Activated T-cell treated with anti-CD3 and anti-CD28 coated beads, Interleukin-2, amount 50 U/mL, for 72 hours (primary cell): ENCODE measurements at regions not wholly inside any gene's neighbourhood (a gene's known extent, or its start where the extent isn't known, plus 50 kb on each side); places are given as distances from the start of the nearest gene placed in this dataset.

ENCODE experiments used
- ATAC-seq, 2 donors: fragments of 150-1000 bp; cut with Tn5 transposase; replicated peaks in 1 of 2; 2 replicates each; pipeline ENCODE4 v1.10.0; 2021; ENCODE audit warnings: moderate library complexity in 2 of 2, mild to moderate bottlenecking in 1 of 2
- DNase-seq, 2 donors: peaks; one replicate each; pipeline ENCODE4 v3.0.0; 2021 to 2022; ENCODE audit warnings: mixed read lengths in 1 of 2
- H3K27ac Mint-ChIP-seq: one replicate; pipeline ENCODE4 v1.8.0; 2022; ENCODE audit warnings: mild to moderate bottlenecking, moderate library complexity, mixed read lengths
- H3K27me3 Mint-ChIP-seq: one replicate; pipeline ENCODE4 v1.8.0; 2022; ENCODE audit warnings: low read depth, mixed read lengths
- H3K36me3 Mint-ChIP-seq, 2 donors: one replicate each; pipeline ENCODE4 v1.8.0; 2022; ENCODE audit warnings: mixed read lengths in 2 of 2, mild to moderate bottlenecking in 1 of 2; ENCODE audit not compliant: insufficient read depth in 2 of 2
- H3K4me1 Mint-ChIP-seq: one replicate; pipeline ENCODE4 v1.8.0; 2022; ENCODE audit warnings: low read depth, mixed read lengths
- H3K4me3 Mint-ChIP-seq, 2 donors: one replicate each; pipeline ENCODE4 v1.8.0; 2022; ENCODE audit warnings: mild to moderate bottlenecking in 2 of 2, mixed read lengths in 2 of 2, moderate library complexity in 2 of 2
- H3K9me3 Mint-ChIP-seq, 2 donors: one replicate each; pipeline ENCODE4 v1.8.0; 2022; ENCODE audit warnings: mixed read lengths in 2 of 2

DNA sequence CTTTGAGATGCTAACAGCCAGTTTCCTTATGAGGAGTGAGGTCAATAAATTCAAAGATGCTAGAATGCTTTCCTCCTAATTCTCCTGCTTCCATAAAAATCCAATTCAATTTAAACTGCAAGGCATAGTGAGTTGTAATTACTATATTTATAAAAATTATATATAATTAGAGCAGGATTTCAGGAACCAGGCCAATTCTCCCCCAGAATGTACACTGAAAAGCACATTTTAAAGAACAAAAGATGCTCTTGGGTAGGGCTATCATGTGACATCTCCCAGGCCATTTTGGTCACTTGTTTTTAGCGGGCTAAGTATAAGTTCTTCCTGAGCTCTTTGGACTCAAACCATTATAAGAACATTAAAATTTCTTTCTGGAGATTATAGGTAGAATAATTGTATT, 195.7 kb upstream of the KCNG1 start:
- peaks cover 2 to 8% of the 10 kb centered on the region in 2 donors for H3K9me3 Mint-ChIP-seq
- peaks cover 4 to 8% of the 10 kb centered on the region in 2 donors for H3K36me3 Mint-ChIP-seq
- H3K4me1 Mint-ChIP-seq = peaks cover 25% of the 10 kb centered on the region
- H3K4me3 Mint-ChIP-seq = no peak overlapping the region
- H3K27me3 Mint-ChIP-seq = peaks cover 76% of the 10 kb centered on the region
- H3K27ac Mint-ChIP-seq = no peak overlapping the region
- ATAC-seq (no peak), DNase-seq (no peak)

DNA sequence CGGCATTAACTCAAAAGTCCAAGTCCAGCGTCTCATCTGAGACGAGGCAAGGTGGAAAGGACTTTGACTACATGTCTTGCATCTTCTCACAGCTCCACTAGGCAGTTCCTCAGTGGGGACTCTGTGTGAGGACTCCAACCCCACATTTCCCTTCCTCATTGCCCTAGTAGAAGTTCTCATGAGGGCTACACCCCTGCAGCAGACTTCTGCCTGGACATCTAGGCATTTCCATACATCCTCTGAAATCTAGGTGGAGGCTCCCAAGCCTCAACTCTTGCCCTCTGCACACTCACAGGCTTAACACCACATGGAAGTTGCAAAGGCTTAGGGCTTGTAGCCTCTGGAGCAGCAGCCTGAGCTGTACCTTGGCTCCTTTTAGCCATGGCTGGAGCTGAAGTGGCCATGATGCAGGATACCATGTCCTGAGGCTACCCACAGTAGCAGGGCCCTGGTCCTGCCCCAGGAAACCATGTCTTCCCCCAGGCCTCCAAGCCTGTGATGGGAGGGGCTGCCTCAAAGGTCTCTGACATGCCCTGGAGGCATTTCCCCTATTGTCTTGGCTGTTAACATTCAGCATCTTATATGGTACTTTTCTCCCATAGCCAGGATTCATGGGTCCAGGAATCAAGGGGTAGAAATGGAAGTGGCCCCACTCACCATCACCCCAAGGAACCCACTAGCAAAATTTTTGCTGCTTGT, 194.6 kb upstream of the KCNG1 start:
- H3K27me3 Mint-ChIP-seq = peaks cover 79% of the 10 kb centered on the region
- peaks cover 2 to 8% of the 10 kb centered on the region in 2 donors for H3K9me3 Mint-ChIP-seq
- H3K36me3 Mint-ChIP-seq = peaks cover 4 to 8% of the 10 kb centered on the region in 2 donors
- no peak for DNase-seq
- H3K4me1 Mint-ChIP-seq = peaks cover 25% of the 10 kb centered on the region
- no peak for ATAC-seq
- no peak overlapping the region for H3K4me3 Mint-ChIP-seq
- no peak overlapping the region for H3K27ac Mint-ChIP-seq

DNA sequence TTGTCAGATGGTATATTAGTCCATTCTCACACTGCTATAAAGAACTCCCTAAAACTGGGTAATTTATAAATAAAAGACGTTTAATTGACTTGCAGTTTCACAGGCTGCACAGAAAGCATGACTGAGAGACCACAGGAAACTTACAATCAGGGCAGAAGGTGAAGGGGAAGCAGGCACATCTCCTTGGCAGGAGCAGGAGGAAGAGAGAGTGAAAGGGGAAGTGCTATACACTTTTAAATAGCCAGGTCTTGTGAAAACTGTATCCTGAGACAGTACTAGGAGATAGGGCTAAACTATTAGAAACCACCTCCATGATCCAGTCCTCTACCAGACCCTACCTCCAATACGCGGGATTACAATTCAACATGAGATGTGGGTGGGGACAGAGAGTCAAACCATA, 193.9 kb upstream of the KCNG1 start:
- ATAC-seq (no peak), DNase-seq (no peak)
- peaks cover 2 to 8% of the 10 kb centered on the region in 2 donors for H3K9me3 Mint-ChIP-seq
- no peak overlapping the region for H3K4me3 Mint-ChIP-seq
- peaks cover 20% of the 10 kb centered on the region for H3K4me1 Mint-ChIP-seq
- H3K27me3 Mint-ChIP-seq = peaks cover 73% of the 10 kb centered on the region
- peaks cover 2 to 8% of the 10 kb centered on the region in 2 donors for H3K36me3 Mint-ChIP-seq
- no peak overlapping the region for H3K27ac Mint-ChIP-seq

DNA sequence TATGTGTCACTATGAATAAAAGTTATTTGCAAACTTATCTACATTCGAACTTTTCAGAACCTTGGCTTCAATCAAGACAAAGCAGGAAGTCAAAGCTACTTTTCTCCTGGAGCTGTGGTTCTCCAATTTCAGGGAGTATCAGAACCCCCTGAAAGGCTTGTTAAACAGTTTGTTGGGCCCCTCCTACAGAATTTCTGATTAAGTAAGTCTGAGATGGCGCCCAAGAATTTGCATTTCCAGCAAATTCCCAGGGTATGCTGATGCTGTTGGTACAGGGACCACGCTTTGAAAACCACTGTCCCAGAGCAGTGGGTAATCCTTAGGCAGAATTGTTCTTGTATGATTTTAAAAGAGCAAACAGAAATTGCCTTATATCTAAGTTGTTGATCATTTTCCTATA, 189.9 kb upstream of the KCNG1 start:
- H3K9me3 Mint-ChIP-seq = peaks cover 2 to 8% of the 10 kb centered on the region in 2 donors
- no peak for DNase-seq
- H3K4me1 Mint-ChIP-seq = no peaks in the 10 kb centered on the region
- ATAC-seq = no peak
- no peak overlapping the region for H3K4me3 Mint-ChIP-seq
- peaks cover 50% of the 10 kb centered on the region for H3K27me3 Mint-ChIP-seq
- peaks cover 0 to 7% of the 10 kb centered on the region in 2 donors for H3K36me3 Mint-ChIP-seq
- no peak overlapping the region for H3K27ac Mint-ChIP-seq

DNA sequence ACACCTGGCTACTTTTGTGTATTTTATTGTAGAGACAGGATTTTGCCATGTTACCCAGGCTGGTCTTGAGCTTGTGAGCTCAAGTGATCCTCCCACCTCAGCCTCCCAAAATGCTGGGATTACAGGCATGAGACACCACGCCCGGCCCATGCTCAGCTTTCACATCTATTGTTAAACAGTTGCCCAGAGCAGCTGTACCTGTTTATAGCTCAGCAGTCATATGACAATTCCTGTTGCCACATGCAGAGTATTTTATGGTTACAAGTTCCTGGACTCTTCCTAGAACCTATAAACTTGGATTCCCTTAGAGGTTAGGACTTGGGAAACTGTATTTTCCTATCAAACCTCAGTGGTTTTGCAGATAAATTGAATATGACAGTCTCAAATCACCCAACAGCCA, 188.3 kb upstream of the KCNG1 start:
- no peak for ATAC-seq
- Mint-ChIP-seq H3K9me3 (no peaks in the 10 kb centered on the region), H3K27ac (no peak overlapping the region), H3K27me3 (peaks cover 54% of the 10 kb centered on the region), H3K36me3 (no peaks in the 10 kb centered on the region), H3K4me3 (no peak overlapping the region), H3K4me1 (no peaks in the 10 kb centered on the region)
- DNase-seq = no peak

DNA sequence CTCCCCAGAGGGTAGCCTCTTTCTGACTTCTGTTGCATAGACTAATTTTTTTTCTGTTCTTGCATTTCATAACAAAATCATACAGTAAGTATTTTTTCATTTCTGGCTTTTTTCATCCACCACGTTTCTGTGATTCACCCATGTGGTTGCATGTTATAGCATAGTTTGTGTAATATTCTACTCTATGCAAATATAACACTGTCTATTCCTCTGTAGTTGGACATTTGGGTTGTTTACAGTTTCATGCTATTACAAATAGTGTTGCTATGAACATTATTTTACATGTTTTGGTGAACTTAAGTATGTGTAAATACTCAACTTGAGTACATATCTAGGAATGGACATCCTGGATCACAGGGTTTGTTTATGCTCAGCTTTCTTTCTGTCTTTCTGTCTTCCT, 187.2 kb upstream of the KCNG1 start:
- DNase-seq (no peak), ATAC-seq (no peak)
- Mint-ChIP-seq H3K27me3 (peaks cover 55% of the 10 kb centered on the region), H3K27ac (no peak overlapping the region), H3K9me3 (no peaks in the 10 kb centered on the region), H3K4me1 (no peaks in the 10 kb centered on the region), H3K36me3 (no peaks in the 10 kb centered on the region), H3K4me3 (no peak overlapping the region)

DNA sequence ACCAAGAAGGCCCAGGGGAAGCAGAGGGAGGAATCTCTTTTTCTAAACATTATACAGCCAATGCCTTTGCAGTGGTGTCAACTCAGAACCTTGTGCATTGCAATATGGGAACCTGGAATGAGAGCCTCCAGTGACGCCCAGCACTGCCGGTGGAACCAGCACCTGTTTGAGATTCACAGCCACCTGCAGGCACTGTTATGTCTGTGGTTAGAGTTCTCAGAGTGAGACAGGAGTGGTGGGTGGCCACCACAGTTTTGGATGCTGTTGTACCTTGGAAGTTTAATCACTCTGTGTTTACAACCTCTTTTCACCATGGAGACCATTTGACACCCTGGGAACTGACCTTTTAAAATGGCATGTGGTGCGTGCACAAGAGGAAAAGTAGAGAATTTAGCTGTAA, 185.3 kb upstream of the KCNG1 start:
- H3K9me3 Mint-ChIP-seq = no peaks in the 10 kb centered on the region
- ATAC-seq = no peak
- H3K27ac Mint-ChIP-seq = no peak overlapping the region
- H3K4me3 Mint-ChIP-seq = no peak overlapping the region
- H3K36me3 Mint-ChIP-seq = no peaks in the 10 kb centered on the region
- no peaks in the 10 kb centered on the region for H3K4me1 Mint-ChIP-seq
- H3K27me3 Mint-ChIP-seq = peaks cover 48% of the 10 kb centered on the region
- no peak for DNase-seq

DNA sequence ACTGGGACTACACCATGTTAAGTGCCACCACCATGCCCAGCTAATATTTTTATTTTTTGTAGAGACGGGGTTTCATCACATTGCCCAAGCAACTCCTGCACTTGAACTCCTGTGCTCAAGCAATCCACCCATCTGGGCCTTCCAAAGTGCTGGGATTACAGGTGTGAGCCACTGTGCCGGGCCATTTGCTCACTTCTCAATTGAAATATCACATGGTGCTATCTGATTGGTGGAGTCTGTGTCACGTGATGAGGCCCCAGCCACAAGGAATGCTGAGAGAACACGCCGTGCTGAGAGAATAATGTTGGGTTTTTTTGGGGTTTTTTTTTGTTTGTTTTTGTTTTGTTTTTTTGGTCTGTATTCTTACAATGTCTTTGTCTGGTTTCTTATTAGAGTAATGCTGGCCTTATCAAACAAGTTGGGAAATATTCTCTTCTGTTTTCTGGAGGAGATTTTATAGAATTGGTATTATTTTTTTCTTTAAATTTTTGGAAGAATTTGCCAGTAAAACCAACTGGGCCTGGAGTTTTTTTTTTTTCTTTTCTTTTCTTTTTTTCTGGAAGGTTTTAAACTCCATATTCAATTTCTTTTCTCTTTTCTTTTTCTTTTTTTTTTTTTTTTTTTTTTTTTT, 183.2 kb upstream of the KCNG1 start:
- Mint-ChIP-seq H3K27ac (no peak overlapping the region), H3K4me1 (no peaks in the 10 kb centered on the region), H3K4me3 (no peak overlapping the region), H3K36me3 (no peaks in the 10 kb centered on the region), H3K9me3 (no peaks in the 10 kb centered on the region), H3K27me3 (peaks cover 52% of the 10 kb centered on the region)
- ATAC-seq (no peak), DNase-seq (no peak)

DNA sequence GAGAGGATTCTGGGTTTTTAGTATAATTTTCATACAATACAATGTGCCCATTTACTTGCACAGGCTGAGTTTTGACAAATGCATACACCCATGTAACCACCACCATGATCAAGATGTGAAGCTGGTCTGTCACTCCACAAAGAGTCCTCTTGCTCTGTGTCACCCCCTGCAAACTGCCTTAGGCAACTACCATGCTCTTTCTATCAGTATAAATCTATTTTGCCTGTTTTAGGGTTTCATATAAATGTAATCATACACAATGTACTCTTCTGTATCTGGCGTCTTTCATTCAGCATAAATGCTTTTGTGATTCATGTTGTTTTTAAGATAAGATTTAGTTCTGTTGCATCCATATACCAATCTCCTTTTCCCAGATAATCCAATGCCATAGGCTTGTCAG, 181.9 kb upstream of the KCNG1 start:
- peaks cover 54% of the 10 kb centered on the region for H3K27me3 Mint-ChIP-seq
- H3K9me3 Mint-ChIP-seq = no peaks in the 10 kb centered on the region
- DNase-seq (no peak), ATAC-seq (no peak)
- no peak overlapping the region for H3K27ac Mint-ChIP-seq
- no peak overlapping the region for H3K4me3 Mint-ChIP-seq
- H3K36me3 Mint-ChIP-seq = no peaks in the 10 kb centered on the region
- H3K4me1 Mint-ChIP-seq = no peaks in the 10 kb centered on the region

DNA sequence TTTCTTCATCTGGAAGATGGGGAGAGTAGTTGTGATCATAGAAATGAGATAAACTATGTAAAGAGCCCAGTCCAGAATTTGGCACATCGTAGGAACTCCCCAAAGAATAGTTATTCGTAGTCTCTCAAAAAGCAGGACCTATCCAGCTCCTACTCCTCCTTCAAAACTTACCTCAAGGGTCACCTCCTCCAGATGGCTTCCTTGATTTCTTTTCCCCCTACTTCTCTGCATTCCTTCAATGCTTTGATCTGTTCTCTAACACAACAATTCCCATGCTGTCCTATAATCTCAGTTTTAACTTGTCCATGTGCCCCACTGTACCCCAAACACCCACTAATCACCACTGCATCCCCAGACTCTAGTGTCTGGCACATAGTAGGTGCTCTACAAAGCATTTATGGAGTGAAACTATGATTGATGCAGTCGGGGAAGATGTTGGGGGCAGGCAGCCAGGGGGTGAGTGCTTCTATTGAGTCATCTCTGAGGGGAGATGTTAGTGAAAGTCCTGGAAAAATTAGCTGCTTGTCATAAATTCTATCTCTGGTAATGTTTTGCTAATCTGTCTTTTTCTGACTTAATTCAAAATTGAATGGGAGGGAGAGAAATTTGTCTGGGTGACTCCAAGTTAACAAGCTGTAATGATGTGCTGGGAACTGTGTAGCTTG, 181.3 kb upstream of the KCNG1 start:
- H3K9me3 Mint-ChIP-seq = no peaks in the 10 kb centered on the region
- no peak overlapping the region for H3K27ac Mint-ChIP-seq
- H3K27me3 Mint-ChIP-seq = peaks cover 59% of the 10 kb centered on the region
- no peak overlapping the region for H3K4me3 Mint-ChIP-seq
- H3K4me1 Mint-ChIP-seq = no peaks in the 10 kb centered on the region
- no peaks in the 10 kb centered on the region for H3K36me3 Mint-ChIP-seq
- ATAC-seq = no peak
- DNase-seq = no peak

DNA sequence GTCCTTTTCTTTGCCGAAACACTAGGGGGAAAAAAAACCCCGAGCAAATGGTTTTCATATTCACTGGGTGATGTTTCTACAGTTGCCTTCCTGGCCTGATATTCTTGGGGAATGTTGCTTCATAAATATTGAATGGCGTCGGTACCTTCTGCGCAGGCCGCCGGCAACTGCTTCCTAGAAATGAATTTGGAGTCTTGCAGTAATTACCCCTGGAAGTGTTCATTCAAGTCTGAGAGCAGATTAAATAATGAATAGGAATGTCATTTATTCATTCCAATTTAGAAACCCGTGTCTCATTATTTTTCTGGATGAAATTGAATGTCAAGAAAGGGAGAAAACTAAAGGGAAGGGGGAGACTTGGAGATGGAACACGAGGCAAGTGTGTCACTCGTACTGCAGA, 179.4 kb upstream of the KCNG1 start:
- Mint-ChIP-seq H3K4me3 (no peak overlapping the region), H3K4me1 (no peaks in the 10 kb centered on the region), H3K36me3 (no peaks in the 10 kb centered on the region), H3K27me3 (peaks cover 54% of the 10 kb centered on the region), H3K9me3 (no peaks in the 10 kb centered on the region), H3K27ac (no peak overlapping the region)
- no peak for ATAC-seq
- DNase-seq = no peak

DNA sequence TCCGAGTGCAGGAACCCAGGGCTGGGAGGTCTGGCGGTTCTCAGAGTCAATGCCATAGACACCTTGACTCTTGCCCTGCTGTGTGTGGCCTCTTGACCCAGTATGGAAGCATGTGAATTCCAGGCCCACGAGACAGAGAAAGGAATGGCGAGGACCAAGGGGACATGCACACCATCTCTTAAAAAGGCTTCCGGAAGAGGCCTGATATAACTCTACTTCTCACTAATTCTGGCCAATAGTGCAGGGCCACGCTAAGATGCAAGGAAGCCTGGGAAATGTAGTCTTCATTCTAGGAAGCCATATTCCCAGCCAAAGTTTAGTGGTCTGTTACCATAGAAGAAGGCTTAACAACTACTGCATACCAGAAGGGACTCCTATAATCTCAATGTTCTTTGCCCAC, 177.0 kb upstream of the KCNG1 start:
- ATAC-seq (no peak), DNase-seq (no peak)
- Mint-ChIP-seq H3K4me3 (no peak overlapping the region), H3K4me1 (no peaks in the 10 kb centered on the region), H3K9me3 (no peaks in the 10 kb centered on the region), H3K36me3 (no peaks in the 10 kb centered on the region), H3K27me3 (peaks cover 44% of the 10 kb centered on the region), H3K27ac (no peak overlapping the region)

DNA sequence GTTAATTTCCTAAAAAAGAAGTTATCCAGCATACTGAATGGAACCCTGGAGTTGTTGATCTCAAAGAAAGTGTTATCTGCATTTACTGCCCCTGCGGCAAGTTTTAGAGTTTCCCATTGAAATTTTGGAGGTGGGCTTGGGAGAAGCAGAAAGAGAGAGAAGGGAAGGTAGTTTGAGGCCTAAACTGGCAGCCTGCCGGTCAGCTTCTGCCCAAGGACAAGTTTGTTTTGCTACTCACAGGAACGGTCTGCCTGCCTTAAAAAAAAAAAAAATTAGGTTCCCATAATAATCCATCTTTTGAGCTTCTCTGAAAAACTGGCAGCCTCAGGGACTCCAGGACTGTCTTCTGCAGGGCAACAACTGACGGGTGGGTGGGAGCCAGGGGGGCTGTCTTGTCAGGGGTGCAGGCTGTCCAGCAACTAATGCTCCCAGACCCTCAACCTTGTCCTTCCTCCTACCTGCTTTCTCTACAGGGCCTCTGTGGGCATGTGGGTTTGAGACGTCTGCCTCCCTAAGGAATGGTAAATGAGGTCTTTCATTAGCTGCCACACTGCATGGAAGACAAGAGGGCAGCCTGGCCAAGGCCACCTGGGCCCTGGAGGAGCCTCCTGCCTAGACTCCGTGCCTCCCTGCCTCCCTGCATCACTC, 176.1 kb upstream of the KCNG1 start:
- H3K4me3 Mint-ChIP-seq = no peak overlapping the region
- DNase-seq = no peak
- peaks cover 35% of the 10 kb centered on the region for H3K27me3 Mint-ChIP-seq
- no peaks in the 10 kb centered on the region for H3K9me3 Mint-ChIP-seq
- H3K36me3 Mint-ChIP-seq = no peaks in the 10 kb centered on the region
- no peak overlapping the region for H3K27ac Mint-ChIP-seq
- no peak for ATAC-seq
- no peaks in the 10 kb centered on the region for H3K4me1 Mint-ChIP-seq
